ENCODE measurements at regions not wholly inside any gene's neighbourhood (a gene's known extent, or its start where the extent isn't known, plus 50 kb on each side); places are given as distances from the start of the nearest gene placed in this dataset.
A peak's percentile ranks its signal among the peaks of the same experiment; 100 is the strongest.

DNA sequence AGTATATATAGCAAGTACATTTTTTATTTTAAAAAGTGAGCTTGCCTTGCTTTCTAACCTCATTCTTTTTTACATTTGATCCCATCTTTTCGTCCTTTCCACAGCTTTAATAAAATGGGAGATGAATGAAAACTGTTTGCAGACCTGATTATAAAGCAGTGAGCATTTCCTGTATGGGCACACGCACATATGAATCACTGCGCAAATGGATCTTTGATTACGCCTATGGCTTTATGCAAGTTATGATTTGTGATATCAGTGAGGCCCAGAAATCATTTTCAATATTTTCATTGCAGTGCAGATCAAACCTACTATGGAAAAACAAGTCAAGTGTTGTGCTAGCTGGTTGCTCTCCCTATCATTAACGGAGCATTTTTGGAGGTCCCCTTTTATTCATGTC lies 1073.0 kb downstream of the MAT2B start:
- Histone ChIP-seq H3K9ac (ENCODE audit: low read length) (no peak overlapping the region), H3K79me2 (replicated peaks; ENCODE audit: insufficient read depth, low read length) (no peaks in the 10 kb centered on the region), H3F3A (ENCODE audit: insufficient read depth, low read length, poor library complexity, severe bottlenecking) (no peaks in the 10 kb centered on the region), H3K4me2 (ENCODE audit: low read length) (no peak overlapping the region), H3K27me3 (ENCODE audit: insufficient read depth, low read depth, low read length) (no peaks in the 10 kb centered on the region), H3K9me3 (ENCODE audit: low read length) (no peaks in the 10 kb centered on the region), H3K27ac (ENCODE audit: low read length) (no peak overlapping the region), H4K20me1 (ENCODE audit: insufficient read depth) (no peaks in the 10 kb centered on the region), H3K36me3 (ENCODE audit: insufficient read depth, low read length) (no peaks in the 10 kb centered on the region), H3K4me3 (ENCODE audit: low read length) (no peak overlapping the region), H3K9me2 (ENCODE audit: insufficient read depth, low read length) (no peaks in the 10 kb centered on the region), H2AFZ (ENCODE audit: low read depth, low read length) (no peak overlapping the region)
- TF ChIP-seq EP300 (conservative IDR thresholded peaks at IDR 0.05; ENCODE audit: poor library complexity, severe bottlenecking): no peak
- no peak for TF ChIP-seq EZH2 (IDR thresholded peaks at IDR 0.05; ENCODE audit: borderline replicate concordance, insufficient read depth, low read length, poor library complexity, severe bottlenecking)
- no peak for TF ChIP-seq RAD21 (conservative IDR thresholded peaks at IDR 0.05)
- no peak for TF ChIP-seq REST (IDR thresholded peaks at IDR 0.05; ENCODE audit: borderline replicate concordance)
- no peak for TF ChIP-seq CTCF (IDR thresholded peaks at IDR 0.05; ENCODE audit: poor library complexity, severe bottlenecking)
- no peak for TF ChIP-seq MXI1 (conservative IDR thresholded peaks at IDR 0.05; ENCODE audit: poor library complexity, severe bottlenecking)
- TF ChIP-seq SMC3 (conservative IDR thresholded peaks at IDR 0.05; ENCODE audit: poor library complexity): no peak
- TF ChIP-seq POLR2AphosphoS5 (IDR thresholded peaks at IDR 0.05): no peak
- TF ChIP-seq TAF1 (IDR thresholded peaks at IDR 0.05; ENCODE audit: low read depth): no peak

GRCh38 chr5:164578911-164579310 lies 1073.5 kb downstream of the MAT2B start:
- Histone ChIP-seq H3K27ac (ENCODE audit: low read length) (no peak overlapping the region), H4K20me1 (ENCODE audit: insufficient read depth) (no peaks in the 10 kb centered on the region), H2AFZ (ENCODE audit: low read depth, low read length) (no peak overlapping the region), H3K4me2 (ENCODE audit: low read length) (no peak overlapping the region), H3K9me2 (ENCODE audit: insufficient read depth, low read length) (no peaks in the 10 kb centered on the region), H3K9ac (ENCODE audit: low read length) (no peak overlapping the region), H3K9me3 (ENCODE audit: low read length) (no peaks in the 10 kb centered on the region), H3K36me3 (ENCODE audit: insufficient read depth, low read length) (no peaks in the 10 kb centered on the region), H3K79me2 (replicated peaks; ENCODE audit: insufficient read depth, low read length) (no peaks in the 10 kb centered on the region), H3F3A (ENCODE audit: insufficient read depth, low read length, poor library complexity, severe bottlenecking) (no peaks in the 10 kb centered on the region), H3K27me3 (ENCODE audit: insufficient read depth, low read depth, low read length) (no peaks in the 10 kb centered on the region), H3K4me3 (ENCODE audit: low read length) (no peak overlapping the region)
- TF ChIP-seq EP300 (conservative IDR thresholded peaks at IDR 0.05; ENCODE audit: poor library complexity, severe bottlenecking) (no peak), CTCF (IDR thresholded peaks at IDR 0.05; ENCODE audit: poor library complexity, severe bottlenecking) (no peak), POLR2AphosphoS5 (IDR thresholded peaks at IDR 0.05) (peak; percentile 47)
